ENCODE measurements at regions not wholly inside any gene's neighbourhood (a gene's known extent, or its start where the extent isn't known, plus 50 kb on each side); places are given as distances from the start of the nearest gene placed in this dataset.
A peak's percentile ranks its signal among the peaks of the same experiment; 100 is the strongest.

DNA sequence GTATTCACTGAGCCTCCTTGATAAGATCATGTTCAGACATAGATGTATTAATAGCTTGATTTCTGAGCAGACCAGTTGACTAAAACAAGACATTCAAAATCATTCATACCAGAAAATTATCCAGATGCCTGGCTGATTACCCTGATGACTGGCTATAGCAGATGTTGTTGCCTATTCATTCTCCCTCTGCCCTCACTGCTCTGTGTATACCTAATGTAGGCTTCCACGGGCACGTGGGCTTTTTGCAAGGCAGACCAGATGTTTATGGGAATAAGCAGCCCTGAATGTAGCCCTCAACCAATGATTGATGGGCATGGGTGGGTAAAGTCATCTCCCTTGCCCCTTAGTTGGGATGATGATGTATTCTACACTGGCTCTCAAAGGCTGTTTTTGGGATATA, 289.1 kb downstream of the MBD2 start:
- no peaks in the 10 kb centered on the region for H3K36me3 Mint-ChIP-seq (ENCODE audit: low read depth, unreplicated experiment)
- TF ChIP-seq, protein P1, sequence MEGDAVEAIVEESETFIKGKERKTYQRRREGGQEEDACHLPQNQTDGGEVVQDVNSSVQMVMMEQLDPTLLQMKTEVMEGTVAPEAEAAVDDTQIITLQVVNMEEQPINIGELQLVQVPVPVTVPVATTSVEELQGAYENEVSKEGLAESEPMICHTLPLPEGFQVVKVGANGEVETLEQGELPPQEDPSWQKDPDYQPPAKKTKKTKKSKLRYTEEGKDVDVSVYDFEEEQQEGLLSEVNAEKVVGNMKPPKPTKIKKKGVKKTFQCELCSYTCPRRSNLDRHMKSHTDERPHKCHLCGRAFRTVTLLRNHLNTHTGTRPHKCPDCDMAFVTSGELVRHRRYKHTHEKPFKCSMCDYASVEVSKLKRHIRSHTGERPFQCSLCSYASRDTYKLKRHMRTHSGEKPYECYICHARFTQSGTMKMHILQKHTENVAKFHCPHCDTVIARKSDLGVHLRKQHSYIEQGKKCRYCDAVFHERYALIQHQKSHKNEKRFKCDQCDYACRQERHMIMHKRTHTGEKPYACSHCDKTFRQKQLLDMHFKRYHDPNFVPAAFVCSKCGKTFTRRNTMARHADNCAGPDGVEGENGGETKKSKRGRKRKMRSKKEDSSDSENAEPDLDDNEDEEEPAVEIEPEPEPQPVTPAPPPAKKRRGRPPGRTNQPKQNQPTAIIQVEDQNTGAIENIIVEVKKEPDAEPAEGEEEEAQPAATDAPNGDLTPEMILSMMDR (IDR thresholded peaks at IDR 0.05; ENCODE audit: unreplicated experiment): no peak
- H3K4me3 Mint-ChIP-seq (ENCODE audit: unreplicated experiment): no peak overlapping the region
- no peaks in the 10 kb centered on the region for H3K9me3 Mint-ChIP-seq (ENCODE audit: unreplicated experiment)
- H3K4me1 Mint-ChIP-seq (ENCODE audit: unreplicated experiment): peaks cover 11% of the 10 kb centered on the region
- no peak for DNase-seq (ENCODE audit: low spot score)
- no peaks in the 10 kb centered on the region for H3K27me3 Mint-ChIP-seq (ENCODE audit: unreplicated experiment)
- no peak overlapping the region for H3K27ac Mint-ChIP-seq (ENCODE audit: unreplicated experiment)

DNA sequence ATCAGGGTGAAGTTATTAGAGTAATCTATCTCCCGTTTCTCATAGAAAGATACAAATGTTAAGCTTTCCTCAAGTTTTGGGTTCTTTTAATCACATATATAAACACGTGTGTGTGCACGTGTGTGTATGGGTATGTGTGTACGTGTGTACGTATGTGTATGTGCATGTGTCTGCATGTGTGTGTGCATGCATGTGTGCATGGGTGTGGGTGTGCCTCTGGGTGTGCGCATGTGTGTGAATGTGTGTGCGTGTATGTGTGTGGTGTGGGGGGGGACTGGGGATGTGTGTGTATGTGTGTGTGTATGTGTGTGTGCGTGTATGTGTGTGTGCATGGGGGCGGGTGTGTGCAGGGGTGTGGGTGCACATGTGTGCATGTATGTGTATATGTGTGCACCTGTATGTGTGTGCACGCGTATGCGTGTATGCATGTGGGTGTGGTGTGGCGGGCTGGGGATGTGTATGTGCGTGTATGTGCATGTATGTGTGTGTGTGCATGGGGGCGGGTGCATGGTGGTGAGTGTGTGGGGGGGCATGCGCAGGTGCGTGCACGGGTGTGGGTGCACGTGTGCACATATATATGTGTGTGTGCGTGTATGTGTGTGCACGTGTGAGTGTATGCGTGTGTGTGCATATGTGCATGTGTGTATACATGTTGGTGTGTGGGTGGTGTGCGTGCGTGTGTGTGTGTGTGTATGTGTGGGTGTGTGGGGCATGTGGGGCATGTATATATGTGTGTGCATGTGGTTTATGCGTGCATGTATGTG, 304.0 kb downstream of the MBD2 start:
- no peak for DNase-seq (ENCODE audit: low spot score)
- TF ChIP-seq, protein P1 (IDR thresholded peaks at IDR 0.05; ENCODE audit: unreplicated experiment): no peak
- no peak overlapping the region for H3K27ac Mint-ChIP-seq (ENCODE audit: unreplicated experiment)
- H3K4me1 Mint-ChIP-seq (ENCODE audit: unreplicated experiment): no peaks in the 10 kb centered on the region
- no peaks in the 10 kb centered on the region for H3K9me3 Mint-ChIP-seq (ENCODE audit: unreplicated experiment)
- no peaks in the 10 kb centered on the region for H3K36me3 Mint-ChIP-seq (ENCODE audit: low read depth, unreplicated experiment)
- H3K27me3 Mint-ChIP-seq (ENCODE audit: unreplicated experiment): peaks cover 1% of the 10 kb centered on the region
- H3K4me3 Mint-ChIP-seq (ENCODE audit: unreplicated experiment): no peak overlapping the region

DNA sequence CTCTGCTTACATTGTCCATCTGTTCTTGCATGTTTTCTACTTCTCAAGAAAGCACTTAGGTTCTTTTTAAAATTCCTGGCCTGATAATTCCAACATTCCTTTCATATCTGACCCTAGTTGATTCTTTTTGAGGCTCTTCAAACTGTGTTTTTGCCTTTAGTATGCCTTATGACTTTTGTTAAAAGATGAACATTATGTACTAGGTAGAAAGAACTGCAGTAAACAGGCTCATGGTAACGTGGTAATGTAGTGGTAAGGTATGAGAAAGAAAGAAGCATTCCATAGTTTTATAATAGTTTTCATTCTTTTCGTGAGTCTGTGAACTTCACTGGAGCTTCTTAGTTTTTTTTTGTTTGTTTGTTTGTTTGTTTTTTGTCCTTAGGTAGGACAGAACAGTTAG, 306.4 kb downstream of the MBD2 start:
- H3K4me1 Mint-ChIP-seq (ENCODE audit: unreplicated experiment): no peaks in the 10 kb centered on the region
- no peaks in the 10 kb centered on the region for H3K9me3 Mint-ChIP-seq (ENCODE audit: unreplicated experiment)
- DNase-seq (ENCODE audit: low spot score): no peak
- TF ChIP-seq, protein P1 (IDR thresholded peaks at IDR 0.05; ENCODE audit: unreplicated experiment): no peak
- no peaks in the 10 kb centered on the region for H3K36me3 Mint-ChIP-seq (ENCODE audit: low read depth, unreplicated experiment)
- peaks cover 1% of the 10 kb centered on the region for H3K27me3 Mint-ChIP-seq (ENCODE audit: unreplicated experiment)
- no peak overlapping the region for H3K27ac Mint-ChIP-seq (ENCODE audit: unreplicated experiment)
- H3K4me3 Mint-ChIP-seq (ENCODE audit: unreplicated experiment): no peak overlapping the region

DNA sequence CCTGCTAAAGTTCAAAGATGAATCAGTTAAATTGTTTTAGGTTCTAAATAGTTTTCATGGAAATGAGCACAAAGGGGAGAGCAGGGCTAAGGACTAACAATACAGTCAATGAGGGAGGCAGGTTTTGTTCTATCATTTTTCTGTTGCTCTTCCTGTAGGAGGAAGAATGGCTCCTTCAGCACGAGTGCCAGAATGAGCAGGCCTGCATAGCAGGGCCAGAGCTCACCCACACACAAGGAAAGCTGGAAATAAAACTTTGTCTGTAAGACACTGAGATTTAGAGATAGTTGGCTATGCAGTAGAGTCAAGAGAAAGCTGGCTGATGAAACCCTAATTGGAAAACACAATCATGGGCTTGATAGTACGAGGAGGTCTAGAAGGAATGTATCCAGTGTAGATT, 313.3 kb downstream of the MBD2 start:
- Mint-ChIP-seq H3K4me3 (ENCODE audit: unreplicated experiment) (no peak overlapping the region), H3K4me1 (ENCODE audit: unreplicated experiment) (peaks cover 5% of the 10 kb centered on the region), H3K27me3 (ENCODE audit: unreplicated experiment) (no peaks in the 10 kb centered on the region), H3K27ac (ENCODE audit: unreplicated experiment) (peak overlapping the region; percentile 36), H3K9me3 (ENCODE audit: unreplicated experiment) (no peaks in the 10 kb centered on the region), H3K36me3 (ENCODE audit: low read depth, unreplicated experiment) (no peaks in the 10 kb centered on the region)
- DNase-seq (ENCODE audit: low spot score): no peak
- TF ChIP-seq, protein P1 (IDR thresholded peaks at IDR 0.05; ENCODE audit: unreplicated experiment): no peak

DNA sequence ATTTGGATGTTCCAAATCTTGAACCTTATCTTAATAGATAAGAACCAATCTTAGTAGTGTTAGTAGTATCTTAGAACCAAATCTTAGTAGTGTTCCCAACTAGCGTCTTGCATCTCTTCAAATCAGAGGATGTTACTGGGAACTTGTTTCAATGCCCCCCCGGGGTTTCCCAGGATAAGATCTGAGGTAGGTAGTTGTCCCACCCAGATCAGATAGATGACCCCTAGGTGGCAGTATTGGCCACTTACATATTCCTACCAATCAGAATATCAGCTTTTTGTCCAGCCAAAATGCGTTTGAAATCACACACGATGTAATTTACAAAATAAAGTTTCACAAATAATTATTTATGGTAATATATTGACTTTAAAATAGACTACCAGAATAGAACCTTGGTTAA, 314.8 kb downstream of the MBD2 start:
- DNase-seq (ENCODE audit: low spot score): no peak
- Mint-ChIP-seq H3K4me1 (ENCODE audit: unreplicated experiment) (peaks cover 5% of the 10 kb centered on the region), H3K36me3 (ENCODE audit: low read depth, unreplicated experiment) (no peaks in the 10 kb centered on the region), H3K27ac (ENCODE audit: unreplicated experiment) (no peak overlapping the region), H3K9me3 (ENCODE audit: unreplicated experiment) (no peaks in the 10 kb centered on the region), H3K27me3 (ENCODE audit: unreplicated experiment) (peaks cover 4% of the 10 kb centered on the region), H3K4me3 (ENCODE audit: unreplicated experiment) (no peak overlapping the region)
- TF ChIP-seq, protein P1 (IDR thresholded peaks at IDR 0.05; ENCODE audit: unreplicated experiment): peak; percentile 61

All from endothelial cell (in vitro differentiated cells).